ENCODE measurements at regions not wholly inside any gene's neighbourhood (a gene's known extent, or its start where the extent isn't known, plus 50 kb on each side); places are given as distances from the start of the nearest gene placed in this dataset.

GRCh38 chr9:13728131-13728530 is 448.6 kb upstream of the MPDZ start:
- ATAC-seq, result no peak
- TF ChIP-seq RARB (CRISPR knock-in tag; IDR thresholded peaks at IDR 0.05), result no peak
- no peak for TF ChIP-seq OSR1 (CRISPR knock-in tag; IDR thresholded peaks at IDR 0.05)
- no peak for TF ChIP-seq ZFP30 (CRISPR knock-in tag; IDR thresholded peaks at IDR 0.05)
- no peak for TF ChIP-seq ESRRG (CRISPR knock-in tag; IDR thresholded peaks at IDR 0.05)
- TF ChIP-seq GLIS3 (CRISPR knock-in tag; IDR thresholded peaks at IDR 0.05), result no peak
- TF ChIP-seq BACH2 (CRISPR knock-in tag; IDR thresholded peaks at IDR 0.05; ENCODE audit: borderline replicate concordance), result no peak
- TF ChIP-seq, protein P1, sequence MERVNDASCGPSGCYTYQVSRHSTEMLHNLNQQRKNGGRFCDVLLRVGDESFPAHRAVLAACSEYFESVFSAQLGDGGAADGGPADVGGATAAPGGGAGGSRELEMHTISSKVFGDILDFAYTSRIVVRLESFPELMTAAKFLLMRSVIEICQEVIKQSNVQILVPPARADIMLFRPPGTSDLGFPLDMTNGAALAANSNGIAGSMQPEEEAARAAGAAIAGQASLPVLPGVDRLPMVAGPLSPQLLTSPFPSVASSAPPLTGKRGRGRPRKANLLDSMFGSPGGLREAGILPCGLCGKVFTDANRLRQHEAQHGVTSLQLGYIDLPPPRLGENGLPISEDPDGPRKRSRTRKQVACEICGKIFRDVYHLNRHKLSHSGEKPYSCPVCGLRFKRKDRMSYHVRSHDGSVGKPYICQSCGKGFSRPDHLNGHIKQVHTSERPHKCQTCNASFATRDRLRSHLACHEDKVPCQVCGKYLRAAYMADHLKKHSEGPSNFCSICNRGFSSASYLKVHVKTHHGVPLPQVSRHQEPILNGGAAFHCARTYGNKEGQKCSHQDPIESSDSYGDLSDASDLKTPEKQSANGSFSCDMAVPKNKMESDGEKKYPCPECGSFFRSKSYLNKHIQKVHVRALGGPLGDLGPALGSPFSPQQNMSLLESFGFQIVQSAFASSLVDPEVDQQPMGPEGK (CRISPR knock-in tag; IDR thresholded peaks at IDR 0.05; ENCODE audit: borderline replicate concordance), result no peak
- TF ChIP-seq, protein P2, sequence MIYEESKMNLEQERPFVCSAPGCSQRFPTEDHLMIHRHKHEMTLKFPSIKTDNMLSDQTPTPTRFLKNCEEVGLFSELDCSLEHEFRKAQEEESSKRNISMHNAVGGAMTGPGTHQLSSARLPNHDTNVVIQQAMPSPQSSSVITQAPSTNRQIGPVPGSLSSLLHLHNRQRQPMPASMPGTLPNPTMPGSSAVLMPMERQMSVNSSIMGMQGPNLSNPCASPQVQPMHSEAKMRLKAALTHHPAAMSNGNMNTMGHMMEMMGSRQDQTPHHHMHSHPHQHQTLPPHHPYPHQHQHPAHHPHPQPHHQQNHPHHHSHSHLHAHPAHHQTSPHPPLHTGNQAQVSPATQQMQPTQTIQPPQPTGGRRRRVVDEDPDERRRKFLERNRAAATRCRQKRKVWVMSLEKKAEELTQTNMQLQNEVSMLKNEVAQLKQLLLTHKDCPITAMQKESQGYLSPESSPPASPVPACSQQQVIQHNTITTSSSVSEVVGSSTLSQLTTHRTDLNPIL (CRISPR knock-in tag; IDR thresholded peaks at IDR 0.05; ENCODE audit: low read depth), result no peak

- ATAC-seq, result no peak
Observed at GRCh38 chr9:13726746-13727145, 447.3 kb upstream of the MPDZ start.

GRCh38 chr9:13725516-13725915 is 446.0 kb upstream of the MPDZ start:
- no peak for TF ChIP-seq RARB (CRISPR knock-in tag; IDR thresholded peaks at IDR 0.05)
- no peak for ATAC-seq

More at GRCh38 chr9:13726746-13727145, 447.3 kb upstream of the MPDZ start:
- TF ChIP-seq ZFP3 (CRISPR knock-in tag; IDR thresholded peaks at IDR 0.05), result no peak
- TF ChIP-seq TSHZ2 (CRISPR knock-in tag; IDR thresholded peaks at IDR 0.05), result no peak
- no peak for TF ChIP-seq SNAI2 (CRISPR knock-in tag; IDR thresholded peaks at IDR 0.05)
- no peak for TF ChIP-seq CSRNP3 (CRISPR knock-in tag; IDR thresholded peaks at IDR 0.05)
- TF ChIP-seq ZFP30 (CRISPR knock-in tag; IDR thresholded peaks at IDR 0.05), result no peak
- no peak for TF ChIP-seq GLIS3 (CRISPR knock-in tag; IDR thresholded peaks at IDR 0.05)
- TF ChIP-seq, protein P1 (CRISPR knock-in tag; IDR thresholded peaks at IDR 0.05; ENCODE audit: borderline replicate concordance), result no peak
- no peak for TF ChIP-seq TCF4 (CRISPR knock-in tag; IDR thresholded peaks at IDR 0.05; ENCODE audit: borderline replicate concordance)
- no peak for TF ChIP-seq ESRRG (CRISPR knock-in tag; IDR thresholded peaks at IDR 0.05)
- no peak for TF ChIP-seq ZNF565 (CRISPR knock-in tag; conservative IDR thresholded peaks at IDR 0.05; ENCODE audit: low read depth)
- no peak for TF ChIP-seq OSR1 (CRISPR knock-in tag; IDR thresholded peaks at IDR 0.05)

DNA sequence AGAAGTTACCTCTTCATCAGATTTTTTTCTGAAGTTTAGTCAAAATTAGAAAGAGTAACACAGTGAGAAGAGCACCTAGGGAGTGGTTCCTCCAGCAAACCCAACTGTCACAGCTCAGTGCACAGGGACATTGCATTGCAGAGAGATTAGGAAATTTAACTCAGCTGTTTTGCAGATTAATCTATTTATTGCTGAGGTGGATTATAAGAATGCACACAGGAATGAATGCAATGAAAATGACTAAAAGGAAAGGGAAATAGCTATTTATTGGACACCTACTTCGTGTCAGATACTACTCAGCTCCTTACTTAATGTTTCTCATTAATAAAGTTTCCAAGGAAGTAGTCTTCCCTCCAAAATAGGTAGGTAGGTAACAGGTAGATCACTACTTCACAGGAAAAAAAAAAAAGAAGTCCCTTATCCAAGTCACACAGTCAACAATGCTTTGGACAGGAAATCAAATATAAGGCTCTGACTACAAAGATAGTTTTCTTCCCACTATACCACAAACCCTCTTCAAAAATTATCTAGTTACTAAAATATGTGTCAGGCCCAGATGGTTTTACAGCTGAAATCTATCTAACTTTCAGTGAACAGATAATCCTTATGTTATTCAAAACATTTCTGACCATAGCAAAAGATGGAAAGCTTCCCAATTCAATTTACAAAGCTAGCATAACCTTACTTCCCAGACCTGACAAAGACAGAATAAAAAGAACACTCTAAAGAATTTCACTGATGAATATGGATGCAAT is 442.2 kb upstream of the MPDZ start:
- TF ChIP-seq ZNF565 (CRISPR knock-in tag; conservative IDR thresholded peaks at IDR 0.05; ENCODE audit: low read depth), result no peak
- no peak for TF ChIP-seq CSRNP3 (CRISPR knock-in tag; IDR thresholded peaks at IDR 0.05)
- no peak for TF ChIP-seq TCF4 (CRISPR knock-in tag; IDR thresholded peaks at IDR 0.05; ENCODE audit: borderline replicate concordance)
- no peak for TF ChIP-seq ZNF70 (CRISPR knock-in tag; IDR thresholded peaks at IDR 0.05)
- TF ChIP-seq, protein P2 (CRISPR knock-in tag; IDR thresholded peaks at IDR 0.05; ENCODE audit: low read depth), result no peak
- TF ChIP-seq ZC3H10 (CRISPR knock-in tag; IDR thresholded peaks at IDR 0.05), result no peak
- no peak for ATAC-seq

All from SK-N-SH treated with all-trans-retinoic acid at 6 μM for 48 hours (cell line).